SK-N-MC (cell line): ENCODE measurements at regions not wholly inside any gene's neighbourhood (a gene's known extent, or its start where the extent isn't known, plus 50 kb on each side); places are given as distances from the start of the nearest gene placed in this dataset.

Experiments
- EZH2 ChIP-seq: fragments of 200-600 bp; sonication (generic); IDR thresholded peaks from one replicate; pipeline ENCODE4 v1.6.1; 2017; ENCODE audit warnings: antibody characterized with exemption
- POLR2AphosphoS5 ChIP-seq: IDR thresholded peaks from 2 replicates; pipeline ENCODE4 v1.6.1; 2012; ENCODE audit warnings: mild to moderate bottlenecking, low read depth, low read length, borderline replicate concordance

DNA sequence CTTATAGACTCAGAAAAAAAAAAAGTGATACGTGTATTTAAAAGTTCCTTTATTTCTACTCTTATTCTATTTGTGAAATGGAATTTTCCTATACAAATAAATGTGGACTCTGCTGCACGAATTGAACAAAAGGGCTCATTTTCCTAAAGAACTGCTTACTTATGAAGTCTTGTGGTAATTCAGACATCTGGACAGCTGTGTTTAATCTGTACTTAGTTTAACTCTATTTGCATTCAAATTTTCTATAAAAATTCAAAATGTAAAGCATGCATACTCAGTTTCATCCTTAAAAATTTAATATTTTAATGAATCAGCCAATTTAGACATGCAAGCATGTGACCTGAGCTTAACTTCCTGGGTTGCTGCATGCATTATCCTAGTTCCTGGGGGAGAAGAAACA, 118.0 kb upstream of the PCLO start:
- TF ChIP-seq POLR2AphosphoS5 (no peak; the same call in 1 of the 2 replicates), EZH2 (no peak)
